GM10248 (cell line): ENCODE measurements at regions not wholly inside any gene's neighbourhood (a gene's known extent, or its start where the extent isn't known, plus 50 kb on each side); places are given as distances from the start of the nearest gene placed in this dataset.

ENCODE experiments used
- CTCF ChIA-PET: fragments of 300-600 bp; sonication (Branson Sonifier 250); formaldehyde crosslinking; extraction: SDS; loops from one replicate; lab custom pipeline; 2021; ENCODE audit warnings: antibody characterized with exemption; lab: Yijun Ruan, JAX
- POLR2A ChIA-PET: fragments of 350-650 bp; sonication (Branson Sonifier 250); formaldehyde crosslinking; extraction: SDS; loops from one replicate; lab custom pipeline; 2020; ENCODE audit warnings: antibody characterized with exemption; lab: Yijun Ruan, JAX
- DNase-seq: peaks from one replicate; pipeline ENCODE4 v3.0.0; 2012; ENCODE audit errors: extremely low spot score
- TF ChIP-seq, protein P1 (sequence below): IDR thresholded peaks from 2 replicates; pipeline ENCODE4 v1.5.1; 2012; ENCODE audit warnings: mild to moderate bottlenecking, low read depth; ENCODE audit errors: extremely low read depth, missing control alignments, control extremely low read depth

DNA sequence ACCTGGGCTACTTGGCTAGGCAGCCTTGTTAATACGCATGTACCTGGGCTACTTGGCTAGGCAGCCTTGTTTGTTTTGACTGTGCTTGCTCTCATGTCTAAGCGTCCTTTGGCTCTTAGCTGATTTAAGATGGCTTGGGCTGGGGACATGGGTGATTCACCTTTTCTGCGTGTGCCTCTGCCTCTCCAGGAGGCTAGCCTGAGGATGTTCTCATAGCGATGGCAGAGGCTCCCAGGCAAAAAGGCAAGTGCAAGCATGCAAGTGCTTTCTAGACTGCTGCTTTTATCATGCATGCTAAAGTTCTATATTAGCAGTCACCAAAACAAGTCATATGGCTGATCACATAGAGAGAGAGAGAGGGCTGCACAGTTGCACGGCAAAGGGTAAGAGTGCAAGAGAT, 300.5 kb downstream of the IRX1 start:
- no peak for DNase-seq
- TF ChIP-seq, protein P1, sequence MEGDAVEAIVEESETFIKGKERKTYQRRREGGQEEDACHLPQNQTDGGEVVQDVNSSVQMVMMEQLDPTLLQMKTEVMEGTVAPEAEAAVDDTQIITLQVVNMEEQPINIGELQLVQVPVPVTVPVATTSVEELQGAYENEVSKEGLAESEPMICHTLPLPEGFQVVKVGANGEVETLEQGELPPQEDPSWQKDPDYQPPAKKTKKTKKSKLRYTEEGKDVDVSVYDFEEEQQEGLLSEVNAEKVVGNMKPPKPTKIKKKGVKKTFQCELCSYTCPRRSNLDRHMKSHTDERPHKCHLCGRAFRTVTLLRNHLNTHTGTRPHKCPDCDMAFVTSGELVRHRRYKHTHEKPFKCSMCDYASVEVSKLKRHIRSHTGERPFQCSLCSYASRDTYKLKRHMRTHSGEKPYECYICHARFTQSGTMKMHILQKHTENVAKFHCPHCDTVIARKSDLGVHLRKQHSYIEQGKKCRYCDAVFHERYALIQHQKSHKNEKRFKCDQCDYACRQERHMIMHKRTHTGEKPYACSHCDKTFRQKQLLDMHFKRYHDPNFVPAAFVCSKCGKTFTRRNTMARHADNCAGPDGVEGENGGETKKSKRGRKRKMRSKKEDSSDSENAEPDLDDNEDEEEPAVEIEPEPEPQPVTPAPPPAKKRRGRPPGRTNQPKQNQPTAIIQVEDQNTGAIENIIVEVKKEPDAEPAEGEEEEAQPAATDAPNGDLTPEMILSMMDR, result no peak
- ChIA-PET POLR2A (no interaction called here), CTCF (no interaction called here)

- DNase-seq, result no peak
- ChIA-PET CTCF (no interaction called here), POLR2A (no interaction called here)
- TF ChIP-seq, protein P1, result no peak
Measured at GRCh38 chr5:3899093-3899492, 303.5 kb downstream of the IRX1 start.

GRCh38 chr5:3904584-3904983, 309.0 kb downstream of the IRX1 start:
- TF ChIP-seq, protein P1, result no peak
- no peak for DNase-seq
- ChIA-PET POLR2A (no interaction called here), CTCF (no interaction called here)

DNA sequence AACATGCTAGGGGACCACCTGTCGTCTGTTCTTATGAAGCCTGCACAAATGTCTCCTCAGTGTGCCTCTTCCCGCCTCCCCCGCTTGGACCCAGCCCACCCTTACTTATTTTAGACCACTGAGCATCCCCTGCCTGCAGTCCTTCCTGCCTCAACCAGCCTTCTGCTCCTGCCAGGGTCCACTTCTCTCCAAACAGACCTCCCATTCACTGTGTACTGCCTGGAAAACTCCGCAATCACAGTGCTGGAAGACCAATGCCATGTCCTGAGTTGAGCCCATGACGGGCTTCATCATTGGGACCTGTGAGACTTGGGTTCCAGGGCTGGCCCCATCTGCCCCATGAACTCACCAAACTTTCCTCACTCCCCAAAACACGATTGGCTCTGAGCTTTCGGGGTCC, 309.4 kb downstream of the IRX1 start:
- TF ChIP-seq, protein P1, result no peak
- ChIA-PET POLR2A (no interaction called here), CTCF (no interaction called here)
- no peak for DNase-seq

DNA sequence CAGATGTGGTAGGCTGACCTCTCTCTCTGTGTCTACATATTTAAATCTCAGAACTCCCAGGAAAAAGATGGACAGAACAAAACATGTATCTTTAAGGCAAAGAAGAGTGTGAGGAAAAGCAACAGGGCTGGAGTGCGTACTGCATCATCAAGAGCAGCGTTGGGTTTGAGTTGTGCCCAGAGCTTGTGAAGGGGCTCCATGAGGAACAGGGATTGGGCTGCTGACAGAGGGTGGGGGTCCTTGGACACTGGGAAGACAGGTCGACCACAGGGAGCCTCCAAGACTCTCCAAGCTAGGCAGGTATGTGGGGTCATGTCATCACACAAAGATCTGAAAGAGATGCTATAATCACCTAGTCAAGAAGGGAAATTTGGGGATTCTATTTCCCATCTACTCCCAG, 309.9 kb downstream of the IRX1 start:
- no peak for DNase-seq
- TF ChIP-seq, protein P1, result no peak
- POLR2A ChIA-PET, result no interaction called here
- CTCF ChIA-PET, result no interaction called here

DNA sequence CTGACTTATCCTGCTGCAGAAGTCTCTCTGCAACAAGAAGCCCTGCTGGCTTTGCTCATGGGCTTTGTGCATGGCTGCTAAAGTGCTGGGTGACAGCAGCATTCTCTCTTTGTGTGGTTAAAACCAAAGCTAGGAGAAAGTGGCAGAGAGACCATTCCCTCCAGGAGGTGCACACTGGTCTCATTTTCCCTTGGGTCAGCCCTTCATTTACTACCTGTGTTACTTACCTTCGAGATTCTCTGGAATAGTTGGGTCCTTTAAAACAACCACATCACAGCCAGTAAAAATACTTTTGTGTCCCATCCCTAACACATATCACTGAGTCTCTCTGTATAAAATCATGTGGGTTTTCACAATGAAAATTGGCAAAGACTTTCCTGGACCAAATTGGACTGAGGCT, 315.5 kb downstream of the IRX1 start:
- no peak for DNase-seq
- ChIA-PET CTCF (no interaction called here), POLR2A (no interaction called here)
- TF ChIP-seq, protein P1, result no peak

DNA sequence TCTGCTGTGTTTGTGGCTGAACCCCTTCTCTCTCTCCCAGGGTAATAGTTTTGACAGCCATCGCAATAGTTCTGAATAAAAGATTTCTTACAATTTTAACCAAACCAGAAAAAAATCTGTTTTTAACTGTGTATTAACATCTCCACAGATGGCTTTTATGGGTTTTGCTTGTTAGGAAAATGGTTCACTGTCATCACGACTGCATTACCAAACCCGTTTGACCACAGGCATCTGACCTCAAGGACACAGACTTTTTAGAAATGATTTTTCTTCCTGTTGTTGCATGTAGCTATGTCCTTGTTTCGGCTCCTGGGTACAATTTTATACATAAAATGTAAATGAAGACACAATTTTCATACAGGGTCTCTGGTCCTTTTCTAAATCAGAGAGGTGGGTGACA, 316.1 kb downstream of the IRX1 start:
- POLR2A ChIA-PET, result no interaction called here
- CTCF ChIA-PET, result no interaction called here
- no peak for DNase-seq
- TF ChIP-seq, protein P1, result no peak
